Transverse colon (tissue), 4 donors: ENCODE measurements at regions not wholly inside any gene's neighbourhood (a gene's known extent, or its start where the extent isn't known, plus 50 kb on each side); places are given as distances from the start of the nearest gene placed in this dataset.

ENCODE experiments used
- DNase-seq: peaks from one replicate; pipeline ENCODE4 v3.0.0-alpha.2; 2019
- H3K27ac ChIP-seq, 4 donors: fragments of 200-600 bp; sonication (generic); 2 replicates each; pipeline ENCODE4 v1.5.1; 2016 to 2018; ENCODE audit warnings: inconsistent platforms in 4 of 4
- H3K27me3 ChIP-seq: fragments of 200-600 bp; sonication (generic); 2 replicates; pipeline ENCODE4 v1.5.1; 2017; ENCODE audit warnings: inconsistent platforms
- H3K36me3 ChIP-seq, 4 donors: fragments of 200-600 bp; sonication (generic); 2 replicates each; pipeline ENCODE4 v1.5.1; 2017 to 2019; ENCODE audit warnings: inconsistent platforms in 4 of 4
- H3K4me1 ChIP-seq, 4 donors: fragments of 200-600 bp; sonication (generic); 2 replicates each; pipeline ENCODE4 v1.5.1; 2017 to 2020; ENCODE audit warnings: inconsistent platforms in 4 of 4
- H3K4me3 ChIP-seq, 4 donors: fragments of 200-600 bp; sonication (generic); 1 replicate in 1 of 4; 2 replicates in 3 of 4; pipeline versions ENCODE4 v1.5.1 to v1.6.1; 2017 to 2019; ENCODE audit warnings: inconsistent platforms in 4 of 4
- H3K9me3 ChIP-seq, 2 donors: fragments of 200-600 bp; sonication (generic); 2 replicates each; pipeline ENCODE4 v1.5.1; 2017 to 2019; ENCODE audit warnings: inconsistent platforms in 2 of 2
- CTCF ChIP-seq, 5 experiments: fragments of 200-600 bp in 3 of 5; fragments of 450-650 bp in 2 of 5; sonication (generic) in 3 of 5; IDR thresholded peaks; 1 replicate in 2 of 5; 2 replicates in 3 of 5; pipeline ENCODE4 v1.5.1; 2016 to 2017; ENCODE audit warnings: antibody characterized with exemption in 5 of 5, inconsistent platforms in 3 of 5, mild to moderate bottlenecking in 2 of 5, moderate library complexity in 1 of 5
- EP300 ChIP-seq: sonication (generic); formaldehyde crosslinking; IDR thresholded peaks from one replicate; pipeline ENCODE4 v1.6.1; 2017; ENCODE audit warnings: antibody characterized with exemption, low read depth
- POLR2A ChIP-seq: fragments of 450-650 bp; IDR thresholded peaks from one replicate; pipeline ENCODE4 v1.6.1; 2016; ENCODE audit warnings: antibody characterized with exemption, mild to moderate bottlenecking, moderate library complexity
- POLR2AphosphoS5 ChIP-seq, 3 donors: sonication (generic); formaldehyde crosslinking; IDR thresholded peaks; one replicate each; pipeline ENCODE4 v1.6.1; 2016; ENCODE audit warnings: antibody characterized with exemption in 3 of 3
- WGBS, 2 donors: methylation state at CpG; one replicate each; pipeline ENCODE4 v1.1.5; 2018; ENCODE audit warnings: low coverage in 1 of 2; 5-methylcytosine and 5-hydroxymethylcytosine counted together
- in situ Hi-C, 4 donors: fragments of 200-750 bp; cut with MboI; loops; one replicate each; pipeline versions ENCODE4 v1.15.0 to v1.15.1; 2017; ENCODE audit warnings: low sequenced_read_pairs in 3 of 4, low pct_ligation_motif_present in 1 of 4, low pct_unique_long_range_greater_than_20kb in 1 of 4
- intact Hi-C: fragments of 100-400 bp; cut with DNase I; formaldehyde crosslinking; loops from one replicate; pipeline ENCODE4 v1.15.1; 2023; ENCODE audit warnings: low total_unique reads

GRCh38 chr2:188785490-188785889, 188.7 kb upstream of the COL3A1 start:
- WGBS, 2 donors = 67 to 76% methylated on average over 6 of the region's 6 CpGs
- in situ Hi-C loops (loop anchor here in 1 of 4 donors (10.0 kb wide), 1 partner anchor 261 kb away; no protein-coding TSS in a partner anchor), intact Hi-C loops (loop anchor here (10.0 kb wide), 1 partner anchor 261 kb away; no protein-coding TSS in a partner anchor)
- Histone ChIP-seq H3K9me3 (no peaks in the 10 kb centered on the region), H3K27ac (peak overlapping the region; percentile 79 to 86 (median 85)), H3K27me3 (no peaks in the 10 kb centered on the region), H3K36me3 (no peaks in the 10 kb centered on the region), H3K4me1 (peaks cover 0 to 29% (median 1%) of the 10 kb centered on the region in 4 donors), H3K4me3 (no peak overlapping the region)
- TF ChIP-seq EP300 = no peak
- no peak for TF ChIP-seq CTCF (IDR thresholded peaks at IDR 0.05)
- no peak for TF ChIP-seq POLR2A
- peak in 1 of 3 donors; percentile 24 for TF ChIP-seq POLR2AphosphoS5 (IDR thresholded peaks at IDR 0.05)
- DNase-seq = no peak

- H3K27me3 ChIP-seq = no peaks in the 10 kb centered on the region
- no peaks in the 10 kb centered on the region for H3K9me3 ChIP-seq
- in situ Hi-C loops = loop anchor here in 1 of 4 donors (10.0 kb wide), 1 partner anchor 262 kb away; no protein-coding TSS in a partner anchor
- TF ChIP-seq POLR2AphosphoS5 (IDR thresholded peaks at IDR 0.05) = no peak
- no peak for TF ChIP-seq POLR2A
- no peak for TF ChIP-seq EP300
- no peak for TF ChIP-seq CTCF (IDR thresholded peaks at IDR 0.05)
- peaks cover 0 to 29% (median 1%) of the 10 kb centered on the region in 4 donors for H3K4me1 ChIP-seq
- H3K27ac ChIP-seq = peak overlapping the region; percentile 79 to 86 (median 85)
- DNase-seq = no peak
- intact Hi-C loops = loop anchor here (2.0 to 10.0 kb wide), 2 partner anchors 190 to 262 kb away; no protein-coding TSS in a partner anchor
- no peaks in the 10 kb centered on the region for H3K36me3 ChIP-seq
- no peak overlapping the region for H3K4me3 ChIP-seq
- 30 to 37% methylated on average over 3 of the region's 3 CpGs for WGBS, 2 donors
Observed at GRCh38 chr2:188786368-188786841, 187.8 kb upstream of the COL3A1 start.

GRCh38 chr2:188787021-188787657, 187.0 kb upstream of the COL3A1 start:
- Histone ChIP-seq H3K27me3 (no peaks in the 10 kb centered on the region), H3K36me3 (no peaks in the 10 kb centered on the region), H3K27ac (peak overlapping the region; percentile 79 to 86 (median 85)), H3K4me3 (no peak overlapping the region), H3K4me1 (peaks cover 0 to 29% (median 1%) of the 10 kb centered on the region in 4 donors), H3K9me3 (no peaks in the 10 kb centered on the region)
- intact Hi-C loops = loop anchor here (2.0 to 10.0 kb wide), 2 partner anchors 190 to 262 kb away; no protein-coding TSS in a partner anchor
- in situ Hi-C loops = loop anchor here in 1 of 4 donors (10.0 kb wide), 1 partner anchor 262 kb away; no protein-coding TSS in a partner anchor
- DNase-seq = no peak
- 41 to 55% methylated on average over 5 of the region's 5 CpGs for WGBS, 2 donors
- TF ChIP-seq EP300 = peak; percentile 58
- TF ChIP-seq POLR2AphosphoS5 (IDR thresholded peaks at IDR 0.05) = peak; percentile 77 to 90 (median 84)
- TF ChIP-seq POLR2A = no peak
- TF ChIP-seq CTCF (IDR thresholded peaks at IDR 0.05) = no peak

GRCh38 chr2:188787658-188788240, 186.4 kb upstream of the COL3A1 start:
- no peaks in the 10 kb centered on the region for H3K27me3 ChIP-seq
- H3K4me1 ChIP-seq = peaks cover 0 to 29% (median 1%) of the 10 kb centered on the region in 4 donors
- in situ Hi-C loops (loop anchor here in 1 of 4 donors (10.0 kb wide), 1 partner anchor 263 kb away; no protein-coding TSS in a partner anchor), intact Hi-C loops (loop anchor here (2.0 to 10.0 kb wide), 2 partner anchors 189 to 263 kb away; no protein-coding TSS in a partner anchor)
- no peak for TF ChIP-seq POLR2AphosphoS5 (IDR thresholded peaks at IDR 0.05)
- no peak for TF ChIP-seq CTCF (IDR thresholded peaks at IDR 0.05)
- no peak for TF ChIP-seq EP300
- TF ChIP-seq POLR2A = no peak
- no peak overlapping the region for H3K4me3 ChIP-seq
- no peaks in the 10 kb centered on the region for H3K36me3 ChIP-seq
- DNase-seq = no peak
- peak overlapping the region; percentile 79 to 86 (median 85) for H3K27ac ChIP-seq
- no peaks in the 10 kb centered on the region for H3K9me3 ChIP-seq
- WGBS, 2 donors = 36 to 62% methylated on average over 2 to 3 of the region's 3 CpGs
